ENCODE measurements at regions not wholly inside any gene's neighbourhood (a gene's known extent, or its start where the extent isn't known, plus 50 kb on each side); places are given as distances from the start of the nearest gene placed in this dataset.

DNA sequence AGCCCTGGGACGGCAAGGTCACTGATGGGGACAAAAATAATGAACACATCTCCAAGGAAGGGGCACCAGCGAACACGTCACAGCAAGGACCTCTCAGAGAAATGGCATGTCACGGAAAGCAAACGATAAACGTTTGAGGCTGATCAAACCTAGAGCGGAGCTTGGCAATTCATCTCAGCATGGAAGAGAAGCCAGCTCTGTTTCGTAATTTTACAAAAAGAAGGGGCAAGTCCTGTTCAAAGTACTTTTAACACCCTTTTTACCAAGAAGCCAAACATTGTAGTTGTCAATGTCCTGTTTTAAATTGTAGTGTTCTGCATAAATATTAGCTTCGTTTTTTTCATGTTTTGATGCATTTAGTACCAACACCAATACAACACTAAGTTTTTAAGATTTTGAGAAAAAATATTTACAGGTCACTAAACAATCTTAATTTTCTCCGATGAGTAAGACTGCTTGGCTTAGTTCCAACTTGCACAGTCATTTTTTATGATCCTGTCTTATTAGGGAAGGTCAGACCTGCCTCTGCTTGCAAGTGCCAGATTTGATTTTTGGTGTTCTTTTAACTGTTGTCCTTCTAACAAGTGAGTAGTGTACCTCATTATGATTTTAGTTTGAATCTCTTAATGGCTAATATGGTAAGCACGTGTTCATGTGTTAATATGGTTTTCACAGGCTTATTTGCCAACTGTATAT is 818.5 kb upstream of the SALL3 start:
- TF ChIP-seq, protein P1, sequence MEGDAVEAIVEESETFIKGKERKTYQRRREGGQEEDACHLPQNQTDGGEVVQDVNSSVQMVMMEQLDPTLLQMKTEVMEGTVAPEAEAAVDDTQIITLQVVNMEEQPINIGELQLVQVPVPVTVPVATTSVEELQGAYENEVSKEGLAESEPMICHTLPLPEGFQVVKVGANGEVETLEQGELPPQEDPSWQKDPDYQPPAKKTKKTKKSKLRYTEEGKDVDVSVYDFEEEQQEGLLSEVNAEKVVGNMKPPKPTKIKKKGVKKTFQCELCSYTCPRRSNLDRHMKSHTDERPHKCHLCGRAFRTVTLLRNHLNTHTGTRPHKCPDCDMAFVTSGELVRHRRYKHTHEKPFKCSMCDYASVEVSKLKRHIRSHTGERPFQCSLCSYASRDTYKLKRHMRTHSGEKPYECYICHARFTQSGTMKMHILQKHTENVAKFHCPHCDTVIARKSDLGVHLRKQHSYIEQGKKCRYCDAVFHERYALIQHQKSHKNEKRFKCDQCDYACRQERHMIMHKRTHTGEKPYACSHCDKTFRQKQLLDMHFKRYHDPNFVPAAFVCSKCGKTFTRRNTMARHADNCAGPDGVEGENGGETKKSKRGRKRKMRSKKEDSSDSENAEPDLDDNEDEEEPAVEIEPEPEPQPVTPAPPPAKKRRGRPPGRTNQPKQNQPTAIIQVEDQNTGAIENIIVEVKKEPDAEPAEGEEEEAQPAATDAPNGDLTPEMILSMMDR (IDR thresholded peaks at IDR 0.05): no peak
- no peak for TF ChIP-seq POLR2A (IDR thresholded peaks at IDR 0.05)
